VCaP (cell line): ENCODE measurements at regions not wholly inside any gene's neighbourhood (a gene's known extent, or its start where the extent isn't known, plus 50 kb on each side); places are given as distances from the start of the nearest gene placed in this dataset.

Experiments
- H3K27ac ChIP-seq: fragments of 450-650 bp; 2 replicates; pipeline ENCODE4 v1.5.1; 2017
- TF ChIP-seq, protein P1 (sequence below): fragments of 450-650 bp; conservative IDR thresholded peaks from 2 replicates; pipeline ENCODE4 v1.5.1; 2017; ENCODE audit warnings: mild to moderate bottlenecking, moderate library complexity

GRCh38 chr13:59492030-59492636 lies 671.6 kb downstream of the DIAPH3 start:
- no peak overlapping the region for H3K27ac ChIP-seq
- TF ChIP-seq, protein P1, sequence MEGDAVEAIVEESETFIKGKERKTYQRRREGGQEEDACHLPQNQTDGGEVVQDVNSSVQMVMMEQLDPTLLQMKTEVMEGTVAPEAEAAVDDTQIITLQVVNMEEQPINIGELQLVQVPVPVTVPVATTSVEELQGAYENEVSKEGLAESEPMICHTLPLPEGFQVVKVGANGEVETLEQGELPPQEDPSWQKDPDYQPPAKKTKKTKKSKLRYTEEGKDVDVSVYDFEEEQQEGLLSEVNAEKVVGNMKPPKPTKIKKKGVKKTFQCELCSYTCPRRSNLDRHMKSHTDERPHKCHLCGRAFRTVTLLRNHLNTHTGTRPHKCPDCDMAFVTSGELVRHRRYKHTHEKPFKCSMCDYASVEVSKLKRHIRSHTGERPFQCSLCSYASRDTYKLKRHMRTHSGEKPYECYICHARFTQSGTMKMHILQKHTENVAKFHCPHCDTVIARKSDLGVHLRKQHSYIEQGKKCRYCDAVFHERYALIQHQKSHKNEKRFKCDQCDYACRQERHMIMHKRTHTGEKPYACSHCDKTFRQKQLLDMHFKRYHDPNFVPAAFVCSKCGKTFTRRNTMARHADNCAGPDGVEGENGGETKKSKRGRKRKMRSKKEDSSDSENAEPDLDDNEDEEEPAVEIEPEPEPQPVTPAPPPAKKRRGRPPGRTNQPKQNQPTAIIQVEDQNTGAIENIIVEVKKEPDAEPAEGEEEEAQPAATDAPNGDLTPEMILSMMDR: no peak

GRCh38 chr13:59493436-59493965 lies 670.2 kb downstream of the DIAPH3 start:
- H3K27ac ChIP-seq: no peak overlapping the region
- TF ChIP-seq, protein P1: no peak

DNA sequence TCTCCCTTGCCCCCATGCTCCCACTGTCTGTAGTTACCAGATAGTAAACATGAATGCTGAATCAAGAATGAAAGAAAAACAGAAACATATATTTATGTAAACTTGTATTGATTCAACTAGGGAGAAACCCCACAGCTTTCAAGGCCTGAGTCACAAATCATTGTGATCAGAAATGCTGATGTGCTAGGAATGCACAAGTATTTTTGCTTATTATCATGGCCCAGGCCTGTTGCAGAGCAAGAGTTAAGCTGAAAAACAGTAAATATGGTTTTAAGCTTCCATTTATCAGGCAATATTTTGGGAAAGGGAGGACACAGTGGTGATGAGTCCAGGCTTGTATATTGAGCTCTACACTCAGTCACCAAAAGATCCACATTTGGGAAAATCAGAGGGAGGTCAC lies 669.6 kb downstream of the DIAPH3 start:
- TF ChIP-seq, protein P1: no peak
- H3K27ac ChIP-seq: no peak overlapping the region

- H3K27ac ChIP-seq: no peak overlapping the region
- TF ChIP-seq, protein P1: no peak
Observed at GRCh38 chr13:59494560-59494970, 669.2 kb downstream of the DIAPH3 start.

GRCh38 chr13:59495299-59495698 lies 668.4 kb downstream of the DIAPH3 start:
- TF ChIP-seq, protein P1: no peak
- H3K27ac ChIP-seq: no peak overlapping the region

DNA sequence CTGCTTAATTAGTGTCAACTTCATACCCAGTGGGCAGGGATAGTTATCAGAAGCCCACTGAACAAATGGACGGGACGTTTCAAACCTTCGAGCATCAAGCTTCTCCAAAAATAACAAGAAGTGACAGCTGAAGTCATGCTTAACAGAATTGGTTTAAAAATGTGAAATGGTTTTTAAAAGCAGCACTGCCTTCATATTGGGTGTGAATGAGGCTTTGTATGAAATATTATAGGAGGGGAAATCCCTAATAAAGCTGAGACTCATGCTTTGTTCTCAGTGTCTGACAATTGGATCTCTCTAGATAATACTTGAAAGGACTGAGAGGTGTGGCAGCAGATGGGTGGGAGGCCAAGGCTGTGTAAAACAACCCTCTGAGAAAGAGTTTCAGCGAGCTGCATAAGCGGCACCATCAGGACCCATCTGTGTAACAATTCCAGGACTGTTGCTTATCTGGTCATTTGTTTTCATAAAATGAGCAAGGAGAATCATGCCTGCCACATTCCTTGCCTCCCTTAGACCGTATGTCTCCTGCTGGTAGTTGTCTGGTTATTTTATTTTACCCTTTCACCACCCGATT lies 667.7 kb downstream of the DIAPH3 start:
- TF ChIP-seq, protein P1: no peak
- no peak overlapping the region for H3K27ac ChIP-seq

DNA sequence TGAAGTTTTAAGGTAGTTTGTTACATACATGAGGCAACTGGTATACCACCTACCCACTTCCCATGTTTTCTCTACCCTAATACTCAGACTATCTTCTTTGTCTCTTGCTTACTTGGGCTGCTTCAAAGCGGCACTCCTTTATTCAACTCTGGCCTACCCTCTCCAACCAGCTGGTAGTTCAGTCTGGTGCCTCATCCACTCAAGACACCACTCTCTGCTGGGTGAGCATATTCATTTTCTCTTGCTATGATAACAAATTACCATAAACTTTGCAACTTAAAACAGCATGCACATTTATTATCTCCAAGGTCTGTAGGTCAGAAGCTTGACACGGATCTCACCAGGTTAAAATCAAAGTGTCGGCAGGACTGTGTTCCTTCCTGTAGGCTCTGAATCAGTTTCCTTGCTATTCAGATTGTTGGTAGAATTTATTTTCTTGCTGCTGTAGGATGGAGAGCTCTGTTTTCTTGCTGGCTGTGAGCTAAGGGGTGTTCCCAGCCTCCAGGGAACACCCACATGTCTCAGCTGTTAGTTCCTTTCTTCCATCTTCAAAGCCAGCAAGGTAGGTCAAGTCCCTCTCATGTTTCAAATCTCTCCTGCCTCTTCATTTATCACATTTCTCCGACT lies 666.0 kb downstream of the DIAPH3 start:
- TF ChIP-seq, protein P1: no peak
- no peak overlapping the region for H3K27ac ChIP-seq
